ENCODE measurements at regions not wholly inside any gene's neighbourhood (a gene's known extent, or its start where the extent isn't known, plus 50 kb on each side); places are given as distances from the start of the nearest gene placed in this dataset.

- no peak for DNase-seq (ENCODE audit: low read depth in 4 of 4, low spot score in 3 of 4)
Measured at GRCh38 chr14:101002738-101003137, 99.2 kb upstream of the RTL1 start.

DNA sequence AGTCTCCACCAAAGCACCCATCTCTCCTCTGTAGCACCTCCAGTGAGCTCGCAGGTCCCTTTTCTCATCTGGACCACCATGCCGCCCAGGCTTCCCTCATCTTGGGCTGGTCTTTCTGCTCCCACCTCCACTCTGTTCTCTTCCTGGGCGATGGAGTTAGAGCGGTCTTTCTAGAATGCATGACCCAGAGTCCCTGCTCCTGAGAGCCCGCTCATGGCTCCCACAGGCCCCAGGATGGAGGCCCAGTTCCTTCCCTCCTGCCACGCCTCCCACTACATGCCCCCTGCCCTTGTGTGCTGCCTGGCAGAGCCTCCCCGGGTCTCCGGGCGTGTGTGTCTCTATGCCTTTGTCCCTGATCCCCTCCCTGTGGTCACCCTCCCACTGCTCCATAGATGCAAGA is 100.7 kb upstream of the RTL1 start:
- no peak for DNase-seq (ENCODE audit: low read depth in 4 of 4, low spot score in 3 of 4)

DNA sequence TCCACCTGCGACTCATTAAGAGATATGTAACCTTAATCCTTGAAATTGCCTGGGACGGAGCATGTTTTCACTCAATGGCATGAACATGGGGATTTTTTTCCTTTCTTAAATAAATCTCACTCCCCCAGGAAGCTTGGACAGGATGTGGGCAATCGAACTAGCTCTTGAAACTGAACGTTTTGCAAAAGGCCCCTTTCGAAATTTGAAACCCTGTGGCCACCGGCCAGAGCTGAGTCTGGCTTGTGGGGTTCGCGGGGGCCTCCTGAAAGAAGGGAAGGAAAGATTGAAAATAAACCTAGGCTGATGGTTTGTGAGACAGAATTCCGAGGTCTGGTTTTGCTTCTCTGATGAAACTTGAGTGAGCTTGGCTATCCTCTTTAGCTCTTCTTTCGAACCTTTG is 101.4 kb upstream of the RTL1 start:
- DNase-seq (ENCODE audit: low read depth in 4 of 4, low spot score in 3 of 4): peak in 1 of 4 donors; percentile 1

GRCh38 chr14:101005447-101005846 is 101.9 kb upstream of the RTL1 start:
- DNase-seq (ENCODE audit: low read depth in 4 of 4, low spot score in 3 of 4): no peak

DNA sequence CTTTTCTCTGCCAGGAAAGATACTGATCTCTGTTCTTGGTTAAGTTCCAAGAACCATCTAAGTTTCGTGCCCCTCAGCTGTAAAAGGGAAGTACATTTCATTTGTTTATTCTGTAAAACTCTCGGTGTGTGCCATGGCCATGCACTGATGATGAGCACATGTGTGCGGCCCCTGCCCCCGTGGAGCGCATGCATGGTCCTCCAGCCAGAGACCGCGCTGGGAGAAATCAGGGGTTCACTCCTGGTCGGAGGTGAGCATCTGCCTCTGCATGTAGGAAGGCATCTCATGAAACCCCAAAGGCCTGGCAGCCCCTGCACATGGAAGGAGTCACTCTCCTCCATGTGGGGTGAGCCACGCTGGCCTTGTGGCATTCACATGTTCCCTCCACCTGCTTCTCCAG is 102.5 kb upstream of the RTL1 start:
- no peak for DNase-seq (ENCODE audit: low read depth in 4 of 4, low spot score in 3 of 4)

DNA sequence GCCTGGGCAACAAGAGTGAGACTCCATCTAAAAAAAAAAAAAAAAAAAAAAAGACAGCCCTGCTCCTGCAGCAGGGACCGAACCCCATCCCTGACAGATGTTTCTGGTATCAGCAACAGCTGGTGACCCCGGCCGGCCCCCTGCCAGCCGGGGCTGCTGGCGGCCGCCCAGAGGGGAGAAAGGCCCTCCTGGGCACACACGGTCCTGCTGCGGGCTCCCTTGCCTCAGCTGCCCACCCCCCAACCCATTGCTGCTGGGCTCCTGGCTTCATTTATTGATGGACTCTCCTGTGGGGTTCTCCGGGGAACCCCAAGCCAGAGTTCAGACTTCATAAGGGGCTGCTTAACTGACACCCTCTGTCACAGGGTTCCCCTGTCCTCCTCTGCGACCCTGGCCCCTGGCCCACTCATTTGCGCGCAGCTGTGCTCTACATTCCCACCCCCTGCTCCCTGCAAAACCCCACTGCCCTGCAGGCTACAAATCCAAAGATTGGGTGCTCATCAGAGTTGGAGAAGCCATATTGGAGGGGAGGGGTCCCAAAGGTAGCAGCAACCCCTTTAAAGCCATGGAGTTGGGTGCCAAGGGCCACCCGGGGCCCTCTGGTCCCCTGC is 103.6 kb upstream of the RTL1 start:
- no peak for DNase-seq (ENCODE audit: low read depth in 4 of 4, low spot score in 3 of 4)

DNA sequence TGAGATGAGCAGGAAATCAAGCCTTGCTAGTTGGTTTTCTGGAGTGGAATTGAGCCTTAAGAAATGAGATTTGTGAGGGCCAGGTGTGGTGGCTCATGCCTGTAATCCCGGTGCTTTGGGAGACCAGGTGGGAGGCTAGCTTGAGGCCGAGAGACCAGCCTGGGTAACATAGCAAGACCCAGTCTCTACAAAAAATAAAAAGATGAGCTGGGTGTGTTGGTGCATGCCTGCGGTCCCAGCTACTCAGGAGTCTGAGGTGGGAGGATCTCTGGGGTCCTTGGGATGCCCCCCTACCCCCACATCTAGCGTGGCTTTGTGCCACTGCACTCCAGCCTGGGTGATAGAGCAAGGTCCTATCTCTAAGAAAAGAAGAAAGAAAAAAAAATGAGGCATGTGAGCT is 104.2 kb upstream of the RTL1 start:
- no peak for DNase-seq (ENCODE audit: low read depth in 4 of 4, low spot score in 3 of 4)

- DNase-seq (ENCODE audit: low read depth in 4 of 4, low spot score in 3 of 4): no peak
Measured at GRCh38 chr14:101008196-101008595, 104.7 kb upstream of the RTL1 start.

GRCh38 chr14:101008631-101009336 is 105.3 kb upstream of the RTL1 start:
- DNase-seq (ENCODE audit: low read depth in 4 of 4, low spot score in 3 of 4): no peak

GRCh38 chr14:101009531-101009930 is 106.0 kb upstream of the RTL1 start:
- DNase-seq (ENCODE audit: low read depth in 4 of 4, low spot score in 3 of 4): no peak

GRCh38 chr14:101010293-101010692 is 106.8 kb upstream of the RTL1 start:
- no peak for DNase-seq (ENCODE audit: low read depth in 4 of 4, low spot score in 3 of 4)

DNA sequence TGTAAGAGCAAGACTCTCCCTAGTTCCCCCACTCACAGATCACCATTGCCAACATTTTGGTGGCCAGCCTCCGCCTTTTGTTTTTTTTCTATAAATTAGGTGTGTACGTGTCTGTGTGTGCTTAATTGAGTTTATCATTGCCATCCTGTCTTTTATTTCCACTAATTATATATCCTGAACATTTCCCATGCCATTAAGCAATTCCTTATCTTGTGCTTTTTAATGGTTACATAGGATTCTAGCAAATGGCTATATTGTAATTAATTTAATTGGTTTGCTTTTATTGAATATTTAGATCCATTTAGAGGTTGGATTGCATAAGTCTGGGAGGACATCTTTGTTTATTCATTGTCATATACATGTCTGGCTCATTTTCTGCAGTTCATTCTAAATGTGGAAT is 107.3 kb upstream of the RTL1 start:
- no peak for DNase-seq (ENCODE audit: low read depth in 4 of 4, low spot score in 3 of 4)

- DNase-seq (ENCODE audit: low read depth in 4 of 4, low spot score in 3 of 4): no peak
Measured at GRCh38 chr14:101017209-101017608, 113.7 kb upstream of the RTL1 start.

- DNase-seq (ENCODE audit: low read depth in 4 of 4, low spot score in 3 of 4): no peak
Measured at GRCh38 chr14:101017806-101018560, 114.5 kb upstream of the RTL1 start.

DNA sequence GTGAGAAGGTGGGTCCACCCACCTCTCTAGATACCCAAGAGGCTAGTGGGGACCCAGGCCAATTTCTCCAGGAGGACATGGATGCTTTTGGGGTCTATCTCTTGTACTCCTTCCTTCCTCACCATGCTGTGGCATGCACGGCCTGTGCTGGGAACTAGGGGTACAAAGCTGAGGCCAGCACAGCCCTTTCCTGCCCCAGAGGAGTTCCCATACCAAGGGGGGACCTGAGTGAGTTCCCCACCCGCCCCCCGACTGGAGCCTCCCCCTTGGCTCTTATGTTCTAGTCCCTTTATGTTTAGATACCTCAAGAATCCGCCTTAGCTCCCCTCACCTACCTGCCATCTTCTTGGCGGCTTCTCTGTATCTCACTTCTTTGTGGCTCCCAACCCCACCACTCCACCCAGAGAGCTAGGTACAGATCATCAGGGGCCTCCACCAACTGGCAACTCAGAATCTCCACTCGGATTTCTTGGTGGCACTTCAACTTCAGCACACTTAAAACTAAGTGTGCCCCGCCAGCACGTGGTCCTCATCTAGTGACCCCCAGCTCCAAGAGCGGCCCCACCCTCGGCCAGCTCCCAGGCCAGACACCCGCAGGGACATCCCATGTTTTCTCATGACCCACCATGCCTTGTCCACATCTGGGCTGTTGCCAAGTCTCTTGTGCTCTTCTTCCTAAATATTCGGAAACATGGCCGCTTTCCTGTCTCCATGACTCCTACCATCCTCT is 115.2 kb upstream of the RTL1 start:
- DNase-seq (ENCODE audit: low read depth in 4 of 4, low spot score in 3 of 4): no peak

GRCh38 chr14:101019541-101019940 is 116.0 kb upstream of the RTL1 start:
- no peak for DNase-seq (ENCODE audit: low read depth in 4 of 4, low spot score in 3 of 4)

- no peak for DNase-seq (ENCODE audit: low read depth in 4 of 4, low spot score in 3 of 4)
Measured at GRCh38 chr14:101019990-101020710, 116.6 kb upstream of the RTL1 start.

GRCh38 chr14:101020834-101021370 is 117.4 kb upstream of the RTL1 start:
- DNase-seq (ENCODE audit: low read depth in 4 of 4, low spot score in 3 of 4): no peak

DNA sequence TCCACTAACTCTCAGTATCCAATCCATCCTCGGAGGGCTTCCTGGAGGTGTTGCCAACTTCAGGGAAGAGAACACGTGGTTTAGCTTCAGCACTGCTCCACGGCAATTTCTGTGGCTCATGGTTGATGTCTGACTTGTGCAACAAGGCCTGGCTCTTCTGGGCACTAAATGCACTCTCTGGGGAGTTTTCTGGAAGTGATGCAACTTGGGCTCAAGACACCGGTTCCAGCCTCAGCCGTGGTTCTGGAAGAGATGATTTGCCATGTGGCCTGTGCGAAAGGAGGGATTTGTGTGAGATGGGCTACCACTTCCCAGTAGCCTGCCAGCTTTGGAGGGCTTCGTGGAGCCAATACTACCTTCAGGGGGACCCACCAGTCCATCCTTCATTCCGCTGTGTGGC is 118.6 kb upstream of the RTL1 start:
- no peak for DNase-seq (ENCODE audit: low read depth in 4 of 4, low spot score in 3 of 4)

DNA sequence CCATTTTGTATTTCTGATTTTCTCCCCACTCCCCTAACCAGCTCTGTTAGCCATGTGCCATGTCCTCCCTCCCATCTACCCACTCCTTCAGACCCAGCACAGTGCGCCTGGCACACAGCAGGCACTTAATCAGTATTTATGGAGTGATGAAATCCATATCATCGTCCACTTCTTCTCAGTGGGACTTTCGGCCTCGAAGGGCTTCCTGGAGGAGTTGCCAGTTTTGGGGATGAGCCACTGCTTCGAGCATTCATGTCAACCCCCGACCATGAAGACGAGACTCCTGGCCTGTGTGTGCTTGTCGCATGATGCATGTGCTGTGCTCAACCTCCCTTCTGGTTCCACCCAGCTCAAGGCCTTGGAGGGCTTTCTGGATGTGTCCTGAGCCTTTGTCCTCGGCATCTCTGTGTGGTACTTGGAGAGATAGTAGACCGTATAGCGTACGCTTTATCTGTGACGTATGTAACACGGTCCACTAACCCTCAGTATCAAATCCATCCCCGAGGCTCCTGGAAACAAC is 119.5 kb upstream of the RTL1 start:
- no peak for DNase-seq (ENCODE audit: low read depth in 4 of 4, low spot score in 3 of 4)
